Spleen (tissue), 7 donors: ENCODE measurements at regions not wholly inside any gene's neighbourhood (a gene's known extent, or its start where the extent isn't known, plus 50 kb on each side); places are given as distances from the start of the nearest gene placed in this dataset.

Experiments
- POLR2AphosphoS5 ChIP-seq, 3 donors: sonication (generic); formaldehyde crosslinking; IDR thresholded peaks; one replicate each; pipeline ENCODE4 v1.5.1; 2017; ENCODE audit warnings: antibody characterized with exemption in 3 of 3
- TF ChIP-seq, protein P1 (sequence below), 11 experiments: fragments of 200-600 bp in 7 of 11; fragments of 450-650 bp in 4 of 11; sonication (generic) in 4 of 11; IDR thresholded peaks in 8 of 11; conservative IDR thresholded peaks in 3 of 11; 1 replicate in 7 of 11; 2 replicates in 4 of 11; pipeline versions ENCODE4 v1.4.0 to v1.8.0; 2016 to 2021; ENCODE audit warnings: antibody characterized with exemption in 11 of 11, inconsistent platforms in 4 of 11, mild to moderate bottlenecking in 1 of 11
- donor health status: DM: no; HTN: no; CAD: no; lungs with moderate emphysema.
- donor health status: DM: no; HTN: no; CAD: no.
- donor health status: DM: no; HTN: no; CAD: no.

- TF ChIP-seq, protein P1, sequence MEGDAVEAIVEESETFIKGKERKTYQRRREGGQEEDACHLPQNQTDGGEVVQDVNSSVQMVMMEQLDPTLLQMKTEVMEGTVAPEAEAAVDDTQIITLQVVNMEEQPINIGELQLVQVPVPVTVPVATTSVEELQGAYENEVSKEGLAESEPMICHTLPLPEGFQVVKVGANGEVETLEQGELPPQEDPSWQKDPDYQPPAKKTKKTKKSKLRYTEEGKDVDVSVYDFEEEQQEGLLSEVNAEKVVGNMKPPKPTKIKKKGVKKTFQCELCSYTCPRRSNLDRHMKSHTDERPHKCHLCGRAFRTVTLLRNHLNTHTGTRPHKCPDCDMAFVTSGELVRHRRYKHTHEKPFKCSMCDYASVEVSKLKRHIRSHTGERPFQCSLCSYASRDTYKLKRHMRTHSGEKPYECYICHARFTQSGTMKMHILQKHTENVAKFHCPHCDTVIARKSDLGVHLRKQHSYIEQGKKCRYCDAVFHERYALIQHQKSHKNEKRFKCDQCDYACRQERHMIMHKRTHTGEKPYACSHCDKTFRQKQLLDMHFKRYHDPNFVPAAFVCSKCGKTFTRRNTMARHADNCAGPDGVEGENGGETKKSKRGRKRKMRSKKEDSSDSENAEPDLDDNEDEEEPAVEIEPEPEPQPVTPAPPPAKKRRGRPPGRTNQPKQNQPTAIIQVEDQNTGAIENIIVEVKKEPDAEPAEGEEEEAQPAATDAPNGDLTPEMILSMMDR (IDR thresholded peaks at IDR 0.05 in 8 of 11, conservative IDR thresholded peaks at IDR 0.05 in 3 of 11): no peak
- no peak for TF ChIP-seq POLR2AphosphoS5 (IDR thresholded peaks at IDR 0.05)
Measured at GRCh38 chr18:66795051-66795450, 191.2 kb upstream of the CDH19 start.
